Mucosa of rectum (tissue), 2 donors: ENCODE measurements at regions not wholly inside any gene's neighbourhood (a gene's known extent, or its start where the extent isn't known, plus 50 kb on each side); places are given as distances from the start of the nearest gene placed in this dataset.

ENCODE experiments used
- H3K27ac ChIP-seq, 2 donors: one replicate each; pipeline ENCODE4 v1.7.0; 2013; ENCODE audit warnings: inconsistent platforms in 2 of 2, low read depth in 2 of 2, low read length in 2 of 2
- H3K27me3 ChIP-seq, 2 donors: one replicate each; pipeline ENCODE4 v1.7.0; 2013; ENCODE audit warnings: low read length in 2 of 2; ENCODE audit not compliant: control insufficient read depth in 2 of 2, insufficient read depth in 2 of 2
- H3K36me3 ChIP-seq, 2 donors: one replicate each; pipeline ENCODE4 v1.7.0; 2013; ENCODE audit warnings: low read length in 2 of 2; ENCODE audit not compliant: control insufficient read depth in 2 of 2, insufficient read depth in 2 of 2
- H3K4me1 ChIP-seq, 2 donors: one replicate each; pipeline ENCODE4 v1.7.0; 2013; ENCODE audit warnings: low read length in 2 of 2, mild to moderate bottlenecking in 1 of 2; ENCODE audit not compliant: control insufficient read depth in 2 of 2, insufficient read depth in 2 of 2
- H3K4me3 ChIP-seq, 2 donors: one replicate each; pipeline ENCODE4 v1.7.0; 2013; ENCODE audit warnings: low read length in 2 of 2
- H3K9ac ChIP-seq, 2 donors: one replicate each; pipeline ENCODE4 v1.7.0; 2013; ENCODE audit warnings: low read length in 2 of 2, low read depth in 1 of 2, mild to moderate bottlenecking in 1 of 2
- H3K9me3 ChIP-seq, 2 donors: one replicate each; pipeline ENCODE4 v1.7.0; 2013; ENCODE audit warnings: low read length in 2 of 2; ENCODE audit not compliant: control insufficient read depth in 2 of 2
- donor health status: healthy.
- donor health status: Normal muscosa, but diverticular disease.

GRCh38 chr1:87555366-87555765, 226.7 kb downstream of the LMO4 start:
- Histone ChIP-seq H3K9ac (no peak overlapping the region), H3K27me3 (no peaks in the 10 kb centered on the region), H3K4me1 (no peaks in the 10 kb centered on the region), H3K36me3 (no peaks in the 10 kb centered on the region), H3K4me3 (no peak overlapping the region), H3K9me3 (no peaks in the 10 kb centered on the region), H3K27ac (no peak overlapping the region)

DNA sequence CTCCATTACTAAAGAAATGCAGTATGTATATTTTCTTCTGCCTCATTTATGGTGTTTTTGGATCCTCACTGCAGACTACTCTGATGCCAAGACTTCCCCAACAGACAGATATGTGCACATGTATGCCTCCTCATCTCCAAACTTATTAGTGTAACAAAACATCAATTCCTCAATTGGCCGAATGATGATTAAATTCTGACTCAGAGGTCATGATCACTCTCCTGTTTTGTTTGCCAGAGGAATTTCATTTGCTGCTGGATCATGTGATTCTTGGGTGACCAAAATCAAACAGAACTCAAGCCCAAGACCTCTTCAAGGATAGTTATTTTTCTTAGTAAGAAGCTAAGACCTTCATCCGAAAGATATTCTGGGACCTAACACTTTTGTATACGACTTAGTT, 227.6 kb downstream of the LMO4 start:
- Histone ChIP-seq H3K27ac (no peak overlapping the region), H3K4me1 (no peaks in the 10 kb centered on the region), H3K27me3 (no peaks in the 10 kb centered on the region), H3K9ac (no peak overlapping the region), H3K4me3 (no peak overlapping the region), H3K9me3 (no peaks in the 10 kb centered on the region), H3K36me3 (no peaks in the 10 kb centered on the region)

DNA sequence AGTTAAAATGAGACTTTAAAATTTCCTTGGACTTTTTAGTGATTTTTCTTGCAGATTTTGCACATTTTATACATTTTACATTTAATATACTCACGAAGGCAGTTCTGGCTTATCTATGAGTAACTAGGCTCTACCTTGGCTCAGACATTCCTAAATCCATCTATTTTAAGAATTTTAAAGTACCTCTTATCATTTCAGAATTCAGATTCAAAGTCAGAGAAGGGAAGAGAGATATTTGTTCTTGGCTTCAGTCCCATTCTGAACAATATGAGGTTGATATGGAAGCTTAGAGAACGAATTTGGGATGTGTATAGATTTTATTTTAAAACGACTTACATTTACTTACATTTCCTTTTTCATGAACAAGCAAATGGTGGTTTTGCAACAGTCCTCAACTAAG, 230.2 kb downstream of the LMO4 start:
- no peak overlapping the region for H3K4me3 ChIP-seq
- H3K9ac ChIP-seq = no peak overlapping the region

DNA sequence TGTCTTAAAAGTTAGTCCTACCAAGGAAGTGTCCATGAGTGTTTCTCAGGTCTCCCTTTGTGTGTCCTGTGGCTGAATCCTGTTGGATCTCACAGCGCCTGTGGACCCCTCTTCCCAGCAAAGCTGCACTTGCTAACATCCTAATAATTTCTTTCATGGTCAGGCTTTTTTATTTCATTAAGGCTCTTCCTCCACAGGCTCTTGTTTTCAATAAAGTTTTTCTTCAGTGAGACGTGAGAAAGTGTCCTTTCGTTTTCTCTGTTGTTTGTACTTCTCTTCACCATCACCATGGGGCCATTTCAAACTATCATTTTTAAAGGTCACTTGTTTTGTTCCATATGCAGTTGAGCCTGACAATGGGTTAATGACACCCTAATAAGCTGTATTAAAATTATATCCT, 231.5 kb downstream of the LMO4 start:
- Histone ChIP-seq H3K4me3 (no peak overlapping the region), H3K9me3 (no peaks in the 10 kb centered on the region), H3K27ac (no peak overlapping the region), H3K27me3 (no peaks in the 10 kb centered on the region), H3K4me1 (no peaks in the 10 kb centered on the region), H3K36me3 (no peaks in the 10 kb centered on the region), H3K9ac (no peak overlapping the region)

More for the DNA sequence above, 230.2 kb downstream of the LMO4 start:
- no peaks in the 10 kb centered on the region for H3K4me1 ChIP-seq
- no peaks in the 10 kb centered on the region for H3K36me3 ChIP-seq
- no peaks in the 10 kb centered on the region for H3K27me3 ChIP-seq
- H3K27ac ChIP-seq = no peak overlapping the region
- H3K9me3 ChIP-seq = no peaks in the 10 kb centered on the region

GRCh38 chr1:87560601-87561360, 232.1 kb downstream of the LMO4 start:
- Histone ChIP-seq H3K4me1 (no peaks in the 10 kb centered on the region), H3K27ac (no peak overlapping the region), H3K27me3 (no peaks in the 10 kb centered on the region), H3K9me3 (no peaks in the 10 kb centered on the region), H3K4me3 (no peak overlapping the region), H3K36me3 (no peaks in the 10 kb centered on the region), H3K9ac (no peak overlapping the region)

DNA sequence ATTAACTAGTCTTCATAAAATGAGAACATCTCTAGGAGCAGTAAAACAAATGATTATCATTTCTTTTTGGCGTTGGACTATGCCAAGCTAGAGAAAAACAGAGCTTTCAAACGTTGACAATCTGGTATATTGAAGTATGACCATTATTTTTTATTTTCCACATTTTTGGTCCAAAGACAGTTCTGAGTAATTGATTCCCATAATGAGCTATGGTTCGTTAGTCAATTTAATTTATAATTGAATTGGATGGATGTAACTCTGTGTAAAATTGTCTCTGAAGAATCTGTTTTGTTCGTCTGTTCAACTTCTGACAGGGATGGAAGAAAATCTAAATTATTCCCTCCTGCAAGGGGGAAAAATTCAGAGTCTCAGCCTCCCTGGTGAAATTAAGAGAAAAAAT, 234.5 kb downstream of the LMO4 start:
- no peak overlapping the region for H3K4me3 ChIP-seq

GRCh38 chr1:87565861-87566260, 237.2 kb downstream of the LMO4 start:
- H3K36me3 ChIP-seq = no peaks in the 10 kb centered on the region
- no peak overlapping the region for H3K9ac ChIP-seq
- H3K9me3 ChIP-seq = no peaks in the 10 kb centered on the region
- no peak overlapping the region for H3K4me3 ChIP-seq
- H3K27ac ChIP-seq = no peak overlapping the region
- H3K4me1 ChIP-seq = no peaks in the 10 kb centered on the region
- no peaks in the 10 kb centered on the region for H3K27me3 ChIP-seq

More for the DNA sequence above, 234.5 kb downstream of the LMO4 start:
- no peaks in the 10 kb centered on the region for H3K36me3 ChIP-seq
- H3K9me3 ChIP-seq = no peaks in the 10 kb centered on the region
- no peak overlapping the region for H3K9ac ChIP-seq
- no peak overlapping the region for H3K27ac ChIP-seq
- H3K4me1 ChIP-seq = no peaks in the 10 kb centered on the region
- H3K27me3 ChIP-seq = no peaks in the 10 kb centered on the region

DNA sequence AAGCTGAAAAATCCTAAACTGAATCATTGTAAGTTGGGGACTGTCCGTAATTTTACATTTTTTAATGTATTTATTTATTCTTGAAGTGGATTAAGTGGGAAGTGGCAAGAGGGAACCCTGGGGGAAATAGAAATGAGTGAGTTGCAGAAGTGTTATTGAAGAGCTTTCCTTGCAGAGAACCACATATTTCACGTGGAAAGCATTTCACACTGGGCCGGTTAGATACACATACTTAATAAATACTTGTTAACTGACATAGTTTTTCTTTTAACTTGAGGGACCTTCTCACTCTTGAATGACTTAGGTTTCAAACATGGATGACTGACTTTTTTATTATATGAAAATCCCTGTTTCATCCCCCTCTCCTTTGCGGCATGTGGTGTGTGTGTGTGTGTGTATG, 239.3 kb downstream of the LMO4 start:
- Histone ChIP-seq H3K9ac (no peak overlapping the region), H3K36me3 (no peaks in the 10 kb centered on the region), H3K27ac (no peak overlapping the region), H3K4me3 (no peak overlapping the region), H3K9me3 (no peaks in the 10 kb centered on the region), H3K27me3 (no peaks in the 10 kb centered on the region), H3K4me1 (no peaks in the 10 kb centered on the region)

- Histone ChIP-seq H3K9me3 (no peaks in the 10 kb centered on the region), H3K27ac (no peak overlapping the region), H3K9ac (no peak overlapping the region), H3K4me1 (no peaks in the 10 kb centered on the region), H3K4me3 (no peak overlapping the region), H3K36me3 (no peaks in the 10 kb centered on the region), H3K27me3 (no peaks in the 10 kb centered on the region)
Observed at GRCh38 chr1:87568911-87569310, 240.2 kb downstream of the LMO4 start.

- no peaks in the 10 kb centered on the region for H3K4me1 ChIP-seq
- H3K36me3 ChIP-seq = no peaks in the 10 kb centered on the region
- no peaks in the 10 kb centered on the region for H3K9me3 ChIP-seq
- H3K27me3 ChIP-seq = no peaks in the 10 kb centered on the region
- no peak overlapping the region for H3K27ac ChIP-seq
- no peak overlapping the region for H3K9ac ChIP-seq
- H3K4me3 ChIP-seq = no peak overlapping the region
Observed at GRCh38 chr1:87572008-87572407, 243.3 kb downstream of the LMO4 start.
